K562 (cell line): ENCODE measurements at regions not wholly inside any gene's neighbourhood (a gene's known extent, or its start where the extent isn't known, plus 50 kb on each side); places are given as distances from the start of the nearest gene placed in this dataset.

Experiments used
- ATAC-seq: fragments of 200-7000 bp; cut with Tn5 transposase; 3 replicates; pipeline ENCODE4 v1.9.1; 2020; ENCODE audit warnings: moderate library complexity
- BruUV-seq: library from RNA; stranded (reverse); fragments of 400-500 nt; replicated peaks from 2 replicates; lab custom pipeline; 2021; lab: Mats Ljungman, UMichigan
- CTCF ChIA-PET: fragments of 300-600 bp; formaldehyde crosslinking; extraction: SDS; loops from one replicate; lab custom pipeline; 2021; ENCODE audit warnings: low intra/inter-chr PET ratio; lab: Yijun Ruan, JAX
- POLR2A ChIA-PET: fragments of 300-600, 350-650 bp; sonication (Branson Sonifier 250); formaldehyde crosslinking; extraction: SDS; loops from one replicate; lab custom pipeline; 2021; ENCODE audit warnings: antibody characterized with exemption, inconsistent platforms; lab: Yijun Ruan, JAX
- DNase-seq, 4 experiments: peaks; one replicate each; pipeline versions ENCODE4 v3.0.0 to v3.0.0-alpha.2; 2011 to 2018; ENCODE audit warnings: low spot score in 3 of 4, mixed read lengths in 3 of 4; ENCODE audit errors: extremely low read depth in 1 of 4
- FAIRE-seq: peaks from 2 replicates; lab custom pipeline; 2011; peaks lifted over from hg19 to GRCh38; lab: Jason Lieb, UNC
- H2AFZ ChIP-seq: 2 replicates; pipeline ENCODE4 v1.6.0; 2011; ENCODE audit warnings: low read depth, low read length, control low read depth, inconsistent platforms
- H3K27ac ChIP-seq: fragments of 200-600 bp; 3 replicates; pipeline ENCODE4 v1.8.0; 2011; ENCODE audit warnings: low read depth, mild to moderate bottlenecking, control low read depth, inconsistent platforms, low read length, moderate library complexity, mixed read lengths; ENCODE audit errors: extremely low read depth
- H3K27me3 ChIP-seq, 2 experiments: fragments of 300-600 bp in 1 of 2; 2 replicates in 1 of 2; 3 replicates in 1 of 2; pipeline versions ENCODE4 v1.6.0 to v1.8.0; 2011; ENCODE audit warnings: inconsistent platforms in 2 of 2, low read length in 2 of 2, mild to moderate bottlenecking in 1 of 2, mixed read lengths in 1 of 2, moderate library complexity in 1 of 2; ENCODE audit not compliant: control insufficient read depth in 2 of 2, insufficient read depth in 2 of 2
- H3K36me3 ChIP-seq: fragments of 300-600 bp; 3 replicates; pipeline ENCODE4 v1.8.0; 2011; ENCODE audit warnings: mild to moderate bottlenecking, low read length, inconsistent platforms; ENCODE audit not compliant: control insufficient read depth, insufficient read depth
- H3K4me1 ChIP-seq, 2 experiments: fragments of 200-600 bp in 1 of 2; replicated peaks in 1 of 2; 2 replicates in 1 of 2; 3 replicates in 1 of 2; pipeline versions ENCODE4 v1.5.1 to v1.8.0; 2011; ENCODE audit warnings: inconsistent platforms in 2 of 2, low read length in 2 of 2, mild to moderate bottlenecking in 1 of 2, mixed read lengths in 1 of 2, moderate library complexity in 1 of 2; ENCODE audit not compliant: control insufficient read depth in 2 of 2, insufficient read depth in 2 of 2
- H3K4me2 ChIP-seq: 2 replicates; pipeline ENCODE4 v1.6.1; 2011; ENCODE audit warnings: low read length, control low read depth, inconsistent platforms, mixed read lengths; ENCODE audit not compliant: insufficient read depth
- H3K4me3 ChIP-seq: fragments of 200-600 bp; sonication (generic), shearing (Covaris generic); 2 replicates; pipeline ENCODE4 v1.5.1; 2016; ENCODE audit warnings: control low read depth, inconsistent platforms
- H3K79me2 ChIP-seq: fragments of 200-600 bp; 3 replicates; pipeline ENCODE4 v1.8.0; 2011; ENCODE audit warnings: low read length, inconsistent platforms; ENCODE audit not compliant: control insufficient read depth, insufficient read depth
- H3K9ac ChIP-seq, 2 experiments: 2 replicates each; pipeline versions ENCODE4 v1.6.0 to v1.6.1; 2011; ENCODE audit warnings: low read depth in 2 of 2, low read length in 2 of 2, control low read depth in 1 of 2, inconsistent platforms in 1 of 2, mild to moderate bottlenecking in 1 of 2, mixed read lengths in 1 of 2; ENCODE audit not compliant: insufficient read depth in 1 of 2
- H3K9me1 ChIP-seq: one replicate; pipeline ENCODE4 v1.6.0; 2011; ENCODE audit warnings: inconsistent platforms, mild to moderate bottlenecking, low read length, moderate library complexity; ENCODE audit not compliant: control insufficient read depth, insufficient read depth
- H3K9me3 ChIP-seq: replicated peaks from 2 replicates; pipeline ENCODE4 v1.5.1; 2011; ENCODE audit warnings: low read depth, low read length, inconsistent platforms; ENCODE audit not compliant: control insufficient read depth, insufficient read depth
- H4K20me1 ChIP-seq: replicated peaks from 2 replicates; pipeline ENCODE4 v1.6.1; 2011; ENCODE audit warnings: low read length, inconsistent platforms, mixed read lengths; ENCODE audit not compliant: control insufficient read depth, insufficient read depth
- ARID1B ChIP-seq: fragments of 450-650 bp; IDR thresholded peaks from 2 replicates; pipeline ENCODE4 v1.6.1; 2016; ENCODE audit warnings: antibody characterized with exemption, mild to moderate bottlenecking, inconsistent platforms
- CBFA2T3 ChIP-seq: fragments of 450-650 bp; IDR thresholded peaks from 2 replicates; pipeline ENCODE4 v1.6.1; 2017
- NCOA4 ChIP-seq: fragments of 450-650 bp; IDR thresholded peaks from 2 replicates; pipeline ENCODE4 v1.6.1; 2018; ENCODE audit warnings: mild to moderate bottlenecking; ENCODE audit not compliant: partially characterized antibody
- NCOR1 ChIP-seq: fragments of 450-650 bp; IDR thresholded peaks from 2 replicates; pipeline ENCODE4 v1.6.1; 2016; ENCODE audit warnings: mild to moderate bottlenecking, moderate library complexity
- PRDM10 ChIP-seq: fragments of 450-650 bp; IDR thresholded peaks from 2 replicates; pipeline ENCODE4 v1.6.1; 2018; ENCODE audit not compliant: partially characterized antibody
- TCF3 ChIP-seq: sonication (generic); formaldehyde crosslinking; IDR thresholded peaks from 2 replicates; pipeline ENCODE4 v1.4.0; 2020; ENCODE audit warnings: mild to moderate bottlenecking, missing genetic modification reagents
- THAP12 ChIP-seq: fragments of 250-450 bp; sonication (Bioruptor Pico); IDR thresholded peaks from 2 replicates; pipeline ENCODE4 v1.9.0; 2021; ENCODE audit warnings: mild to moderate bottlenecking, inconsistent platforms
- WGBS: fragments of 100-300 bp; shearing (Covaris generic); methylation state at CpG from one replicate; pipeline ENCODE4 v1.1.6; 2016; ENCODE audit warnings: low coverage, mixed read lengths; ENCODE audit not compliant: insufficient coverage; ENCODE audit errors: missing lambda C conversion rate; 5-methylcytosine and 5-hydroxymethylcytosine counted together
- in situ Hi-C: fragments of 300-500 bp; cut with MboI; formaldehyde crosslinking; loops from 4 replicates; pipeline ENCODE4 v1.15.0; 2018; ENCODE audit warnings: inconsistent platforms, mixed read lengths
- intact Hi-C: fragments of 100-400 bp; cut with micrococcal nuclease; formaldehyde crosslinking; loops from 2 replicates; pipeline ENCODE4 v1.14.2; 2022

DNA sequence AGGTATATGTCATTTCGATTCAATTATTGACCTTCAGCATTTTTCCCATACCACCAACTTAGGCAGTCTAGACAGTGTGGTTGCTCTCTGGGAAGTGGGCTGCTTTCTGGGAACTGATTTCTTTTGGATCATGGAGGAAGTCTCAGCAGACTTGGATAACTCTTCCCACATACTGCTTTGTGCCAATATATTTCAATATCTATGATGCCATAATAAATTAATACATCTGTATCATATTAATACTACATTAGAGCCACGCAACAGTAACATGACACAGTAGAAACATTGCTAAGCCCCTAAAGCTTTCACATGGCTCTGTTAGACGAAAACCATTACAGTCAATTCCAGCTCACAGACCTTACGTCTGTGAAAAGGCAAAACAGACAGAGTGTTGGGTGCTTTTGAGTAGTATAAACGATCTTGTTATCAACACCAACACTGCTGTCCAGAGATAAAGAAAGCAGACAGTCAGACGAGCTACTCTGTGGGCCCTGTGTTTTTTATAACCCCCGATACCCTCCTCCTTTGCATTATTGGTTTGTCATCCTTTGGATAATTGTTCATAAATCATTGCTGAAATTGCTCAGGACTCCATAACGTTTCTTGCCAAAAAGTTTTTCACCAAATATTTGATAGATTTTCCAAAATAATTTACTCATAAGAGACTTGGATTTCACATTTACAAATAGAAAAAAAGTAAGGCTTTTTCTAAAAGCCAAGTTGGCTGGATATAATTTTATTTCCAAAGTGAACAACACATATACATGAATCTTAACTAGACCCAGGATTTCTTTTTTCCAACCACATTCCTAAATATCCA, 439.7 kb downstream of the ADAMTS20 start:
- ChIA-PET POLR2A (no interaction called here), CTCF (no interaction called here)
- Histone ChIP-seq H3K9me3 (no peaks in the 10 kb centered on the region), H3K9me1 (no peaks in the 10 kb centered on the region), H3K27ac (no peak overlapping the region), H3K79me2 (no peaks in the 10 kb centered on the region), H2AFZ (no peak overlapping the region), H3K4me3 (no peak overlapping the region), H3K4me2 (no peak overlapping the region), H4K20me1 (no peaks in the 10 kb centered on the region), H3K27me3 (no peaks in the 10 kb centered on the region), H3K36me3 (no peaks in the 10 kb centered on the region), H3K9ac (no peak overlapping the region), H3K4me1 (no peaks in the 10 kb centered on the region)
- no TSS peak for BruUV-seq
- TF ChIP-seq CBFA2T3: peak; percentile 41
- 0 out of 2 replicates have a peak, but pooled peaks have one; percentile 12 for TF ChIP-seq ARID1B
- TF ChIP-seq NCOA4: no peak
- no peak for TF ChIP-seq PRDM10
- TF ChIP-seq NCOR1: 0 out of 2 replicates have a peak, but pooled peaks have one; percentile 9
- TF ChIP-seq THAP12 (CRISPR knock-in tag): no peak
- TF ChIP-seq TCF3 (CRISPR knock-in tag): peak; percentile 62
- under 1% methylated on average over 8 of the region's 8 CpGs for WGBS
- intact Hi-C loops (no loop called here), in situ Hi-C loops (no loop called here)
- ATAC-seq: no peak
- FAIRE-seq: no peak
- DNase-seq: peak in 1 of 4 experiments; percentile 9
